CD1c-positive myeloid dendritic cell (primary cell): ENCODE measurements at regions not wholly inside any gene's neighbourhood (a gene's known extent, or its start where the extent isn't known, plus 50 kb on each side); places are given as distances from the start of the nearest gene placed in this dataset.

Source experiments
- DNase-seq: peaks from one replicate; pipeline ENCODE4 v3.0.0-alpha.2; 2016; ENCODE audit errors: extremely low spot score

DNA sequence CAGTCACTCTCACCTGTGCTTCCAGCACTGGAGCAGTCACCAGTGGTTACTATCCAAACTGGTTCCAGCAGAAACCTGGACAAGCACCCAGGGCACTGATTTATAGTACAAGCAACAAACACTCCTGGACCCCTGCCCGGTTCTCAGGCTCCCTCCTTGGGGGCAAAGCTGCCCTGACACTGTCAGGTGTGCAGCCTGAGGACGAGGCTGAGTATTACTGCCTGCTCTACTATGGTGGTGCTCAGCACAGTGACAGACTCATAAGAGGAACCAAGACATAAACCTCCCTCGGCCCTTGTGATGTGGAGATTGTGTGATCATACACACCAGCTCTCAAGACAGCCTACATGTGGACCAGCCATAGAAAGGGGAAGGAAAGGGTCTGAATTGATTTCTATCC is 113.3 kb downstream of the ZNF280B start:
- peak; percentile 50 for DNase-seq

GRCh38 chr22:22396741-22397291 is 111.7 kb downstream of the ZNF280B start:
- DNase-seq, result no peak

GRCh38 chr22:22397292-22397870 is 111.2 kb downstream of the ZNF280B start:
- DNase-seq, result no peak

- no peak for DNase-seq
These were observed 110.5 kb downstream of the ZNF280B start for GRCh38 chr22:22397875-22398524.

DNA sequence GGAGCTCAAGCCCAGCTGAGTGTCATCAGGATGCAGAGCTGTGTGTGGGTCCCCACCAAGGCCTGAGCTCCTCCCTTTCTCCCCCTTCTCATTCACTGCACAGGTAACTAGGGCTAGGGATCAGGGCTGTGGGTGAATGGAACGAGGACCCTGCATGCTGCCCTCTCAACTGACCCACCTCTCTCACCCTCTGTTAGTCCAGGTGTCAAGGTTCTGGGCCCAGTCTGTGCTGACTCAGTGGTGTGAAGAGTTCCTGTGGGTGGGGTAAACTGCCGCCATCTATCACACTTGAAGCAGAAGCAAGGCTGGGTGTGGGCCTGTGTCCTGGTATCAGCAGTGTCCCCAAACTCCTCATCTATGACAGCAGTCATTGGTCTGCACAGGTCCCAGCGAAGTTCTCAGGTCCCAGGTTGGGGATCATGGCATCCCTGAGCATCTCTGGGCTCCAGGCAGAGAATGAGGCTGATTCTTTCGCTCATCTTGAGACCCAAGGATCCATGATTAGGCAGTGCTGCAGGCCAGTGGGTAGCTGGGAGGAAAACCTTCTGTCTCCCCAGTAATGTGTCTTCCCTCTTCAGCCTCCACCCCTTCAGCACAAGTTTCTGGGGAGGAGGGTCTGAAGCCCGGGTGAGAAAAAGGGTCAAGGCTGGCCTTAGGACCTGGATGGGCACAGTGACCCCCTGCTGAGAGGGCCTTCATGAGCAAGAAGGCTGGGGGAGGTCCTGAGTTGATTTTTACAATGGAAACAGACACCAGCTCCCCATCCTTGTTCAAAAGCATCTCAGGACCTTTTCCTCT is 109.8 kb downstream of the ZNF280B start:
- DNase-seq, result no peak

DNA sequence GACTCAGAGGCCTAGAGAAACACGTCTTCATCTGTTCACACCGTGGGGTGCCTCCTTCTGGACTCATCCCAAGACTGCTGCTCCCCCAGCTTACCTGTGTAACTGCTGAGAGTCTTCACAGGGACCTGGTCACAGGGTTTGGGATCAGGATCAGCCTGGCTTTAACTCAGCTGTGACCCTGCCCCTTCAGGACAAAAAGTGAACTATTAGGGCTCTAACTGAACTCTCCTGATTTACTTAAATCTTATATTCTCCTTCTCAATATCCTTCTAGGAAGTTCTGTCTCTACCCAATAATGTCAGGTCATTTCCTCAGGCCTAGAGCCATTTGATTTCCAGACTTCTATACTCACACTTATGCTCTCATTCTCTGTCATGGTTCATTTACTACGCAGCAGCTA is 108.4 kb downstream of the ZNF280B start:
- DNase-seq, result no peak

DNA sequence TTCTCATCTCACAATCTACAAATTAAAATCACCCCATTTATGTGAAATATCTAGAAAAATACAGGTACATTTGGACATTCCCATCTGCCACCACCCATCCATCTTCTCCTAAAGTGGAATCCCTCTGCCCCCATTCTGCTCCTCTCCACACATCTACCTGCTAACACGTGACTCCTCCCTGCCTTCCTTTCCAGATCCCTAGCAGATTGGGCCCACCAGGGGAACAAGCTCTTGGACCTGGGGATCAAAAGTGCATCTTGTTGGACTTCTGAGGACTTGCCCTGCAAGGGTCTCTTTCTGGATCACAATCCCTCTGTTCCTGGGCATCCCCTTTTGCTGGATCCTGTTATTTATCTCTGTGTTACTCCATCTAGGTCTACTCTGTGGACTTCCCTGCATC is 107.6 kb downstream of the ZNF280B start:
- DNase-seq, result no peak

DNA sequence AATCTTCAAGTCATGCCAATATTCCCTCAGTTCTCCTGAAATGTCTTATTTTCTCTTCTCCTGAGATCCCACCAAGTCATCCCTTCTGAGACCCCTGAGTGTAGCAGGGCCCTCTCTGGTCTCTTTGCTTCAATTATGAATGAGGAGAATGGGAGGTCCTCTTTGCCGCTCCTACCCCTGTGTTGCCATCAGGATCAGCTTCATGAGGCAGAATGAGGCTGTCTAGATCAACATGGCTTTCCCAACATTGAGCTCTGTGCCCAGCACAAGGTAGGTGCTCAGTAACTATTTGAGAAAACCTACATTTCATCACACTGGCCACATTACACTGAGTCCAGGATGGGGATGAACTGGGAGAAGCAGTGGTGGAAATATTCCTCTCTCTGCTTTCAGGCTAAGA is 107.2 kb downstream of the ZNF280B start:
- DNase-seq, result no peak

DNA sequence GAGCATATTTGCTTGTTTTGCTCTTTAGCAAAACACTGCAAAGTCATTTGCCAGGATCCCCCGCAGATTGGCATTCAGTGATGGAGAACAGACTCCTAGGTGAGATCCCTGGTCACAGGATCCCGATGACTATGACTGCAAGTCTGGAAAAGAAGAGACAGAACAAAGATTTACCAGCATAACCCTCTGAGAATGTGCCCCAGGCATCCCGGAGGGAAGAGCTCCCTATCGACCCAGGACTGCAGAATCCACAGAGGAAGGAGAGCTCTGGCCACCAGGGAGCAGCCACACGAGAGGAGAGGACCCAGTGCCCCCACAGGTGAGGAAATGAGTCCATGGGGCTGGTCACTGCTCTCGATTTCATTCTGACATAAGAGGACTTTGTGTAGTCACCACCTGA is 105.2 kb downstream of the ZNF280B start:
- DNase-seq, result no peak

DNA sequence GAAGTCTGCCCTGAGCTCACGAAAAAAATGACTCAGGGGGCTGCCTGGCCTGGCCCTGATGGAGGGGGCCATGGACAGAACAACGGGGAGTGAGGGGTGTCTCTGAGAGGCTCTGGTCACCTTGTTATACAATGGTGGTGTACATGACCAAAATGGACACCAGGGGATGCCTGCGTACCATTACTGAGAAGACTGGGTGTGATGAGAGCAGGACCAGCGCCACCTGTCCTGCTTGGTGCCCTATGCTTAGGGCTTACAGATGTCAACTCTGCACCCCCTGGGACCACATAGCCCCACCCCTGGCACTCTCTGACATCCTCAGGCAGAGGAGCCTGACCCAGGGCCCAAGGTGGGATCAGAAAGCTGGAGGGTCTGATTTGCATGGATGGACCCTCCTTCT is 104.8 kb downstream of the ZNF280B start:
- no peak for DNase-seq

DNA sequence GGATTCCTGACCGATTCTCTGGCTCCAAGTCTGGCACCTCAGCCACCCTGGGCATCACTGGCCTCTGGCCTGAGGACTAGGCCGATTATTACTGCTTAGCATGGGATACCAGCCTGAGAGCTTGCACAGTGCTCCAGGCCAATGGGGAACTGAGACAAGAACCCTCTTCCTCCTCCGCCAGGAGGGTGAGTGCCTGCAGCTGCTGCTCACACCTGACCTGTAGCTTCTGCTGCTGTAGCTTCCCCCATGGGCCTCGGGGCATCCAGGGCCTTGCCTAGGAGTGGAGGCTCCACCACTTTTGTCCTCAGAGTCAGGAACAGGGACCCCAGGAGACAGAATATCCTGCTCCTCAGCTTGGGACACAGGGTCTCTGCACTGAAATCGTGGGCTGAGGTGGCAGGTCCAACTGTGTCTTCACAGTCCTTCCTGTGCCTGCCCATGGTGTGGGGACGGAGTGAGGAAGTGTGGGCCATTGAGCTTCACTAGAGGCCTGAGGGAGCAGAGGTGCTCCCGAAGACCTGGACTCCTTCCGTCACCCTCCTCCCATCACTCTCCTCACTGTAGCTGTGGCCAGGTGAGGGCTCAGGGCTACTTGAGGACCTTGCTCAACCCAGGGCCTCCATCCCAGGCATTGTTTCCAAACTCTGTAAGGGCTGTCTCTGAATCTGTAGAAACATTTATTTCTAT is 103.8 kb downstream of the ZNF280B start:
- DNase-seq, result peak; percentile 7

DNA sequence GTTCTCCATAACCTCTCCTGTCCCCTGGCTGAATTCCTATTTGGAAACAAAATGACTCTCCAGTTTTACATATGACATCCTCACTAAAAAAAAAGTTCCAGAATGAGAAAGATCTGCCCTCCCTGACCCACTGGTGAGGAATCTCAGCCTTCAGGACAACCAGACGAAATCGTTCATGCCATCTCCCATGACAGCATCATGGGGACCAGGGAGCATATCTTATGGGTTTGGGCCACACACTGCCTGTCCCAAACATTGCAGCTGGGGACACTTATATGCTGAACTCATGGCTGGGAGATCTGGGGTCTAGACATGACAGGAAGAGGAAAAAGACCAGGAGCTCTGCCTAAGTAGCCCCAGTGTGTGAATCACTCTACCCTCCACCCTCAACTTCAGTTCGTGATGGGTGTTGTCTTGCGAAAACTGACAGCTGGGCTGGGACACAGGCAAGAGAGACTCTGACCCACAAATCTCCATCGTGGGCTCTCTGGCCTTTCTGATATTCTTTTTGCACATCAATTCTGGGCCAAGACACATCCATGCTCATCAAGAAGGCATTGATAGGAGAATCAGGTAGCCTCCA is 102.0 kb downstream of the ZNF280B start:
- no peak for DNase-seq

GRCh38 chr22:22407061-22407460 is 101.5 kb downstream of the ZNF280B start:
- DNase-seq, result no peak

GRCh38 chr22:22408269-22408668 is 100.3 kb downstream of the ZNF280B start:
- DNase-seq, result no peak

DNA sequence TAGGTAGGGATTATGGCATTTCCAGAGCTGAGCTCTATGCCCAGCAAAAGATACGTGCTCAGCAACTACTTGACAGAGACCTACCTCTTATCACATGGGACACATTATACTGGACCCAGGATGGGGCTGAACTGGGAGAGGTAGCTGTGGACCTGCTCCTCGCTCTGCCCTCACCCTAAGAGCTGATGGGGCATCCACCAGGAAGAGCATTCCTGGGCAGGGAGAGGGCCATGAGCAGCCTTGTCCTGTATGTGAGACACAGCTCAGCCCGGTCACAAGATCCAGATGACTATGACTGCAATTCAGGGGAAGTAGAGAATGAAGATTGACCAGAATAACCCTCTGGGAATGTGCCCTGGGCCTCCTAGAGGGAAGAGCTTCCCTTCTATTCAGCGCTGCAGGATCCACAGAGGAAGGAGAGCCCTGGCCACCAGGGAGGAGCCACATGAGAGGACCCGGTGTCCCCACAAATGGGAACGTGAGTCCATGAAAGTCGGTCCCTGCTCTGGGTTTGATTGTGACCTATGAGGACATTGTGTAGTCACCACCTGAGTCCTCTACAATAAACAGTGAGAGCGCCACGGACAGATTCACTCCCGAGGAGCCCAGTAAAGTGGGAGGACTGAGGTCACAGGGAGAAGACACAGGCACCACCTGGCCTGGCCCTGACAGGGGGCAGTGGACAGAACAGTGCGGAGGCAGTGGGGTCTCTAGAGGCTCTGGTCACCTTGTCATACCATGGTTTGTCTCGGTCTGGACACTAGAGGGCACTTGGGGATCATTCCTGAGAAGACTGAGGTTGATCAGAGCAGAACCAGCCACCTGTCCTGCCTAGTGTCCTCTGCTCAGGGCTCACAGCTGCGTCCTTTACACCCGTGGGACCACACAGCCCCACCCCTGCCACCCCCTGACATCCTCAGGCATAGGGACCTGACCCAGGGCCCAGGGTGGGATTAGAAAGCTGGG is 99.5 kb downstream of the ZNF280B start:
- DNase-seq, result no peak

- DNase-seq, result peak; percentile 64
These were observed 98.4 kb downstream of the ZNF280B start for GRCh38 chr22:22410121-22410520.

DNA sequence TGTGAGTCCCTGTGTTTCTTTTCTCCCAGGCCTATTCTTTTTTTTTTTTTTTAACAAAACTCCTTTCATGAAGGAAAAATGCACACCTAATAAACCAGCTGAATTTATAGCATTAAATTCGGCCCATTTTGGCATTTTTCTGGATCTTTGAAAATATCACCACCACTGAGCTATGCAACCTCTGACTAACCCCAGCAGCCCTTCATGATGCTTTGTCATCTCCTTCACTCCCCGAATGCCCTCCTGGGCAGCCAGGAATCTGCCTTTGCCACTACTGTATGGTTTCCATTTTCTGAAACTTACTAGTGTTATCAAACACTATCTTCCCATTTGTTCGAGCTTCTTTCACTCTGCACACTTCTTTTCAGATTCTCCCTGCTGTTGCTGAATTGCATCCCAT is 97.9 kb downstream of the ZNF280B start:
- DNase-seq, result no peak

- no peak for DNase-seq
These were observed 94.3 kb downstream of the ZNF280B start for GRCh38 chr22:22414266-22414665.

GRCh38 chr22:22417495-22418162 is 90.9 kb downstream of the ZNF280B start:
- no peak for DNase-seq

- no peak for DNase-seq
These were observed 90.4 kb downstream of the ZNF280B start for GRCh38 chr22:22418163-22418549.
